Thymus (tissue), 11 donors: ENCODE measurements at regions not wholly inside any gene's neighbourhood (a gene's known extent, or its start where the extent isn't known, plus 50 kb on each side); places are given as distances from the start of the nearest gene placed in this dataset.

ENCODE experiments used
- DNase-seq, 9 donors: peaks; one replicate each; pipeline ENCODE4 v3.0.0-alpha.2; 2013; ENCODE audit warnings: low spot score in 9 of 9, low read depth in 6 of 9, missing footprints in 1 of 9
- H3K27ac ChIP-seq, 2 donors: one replicate each; pipeline ENCODE4 v1.5.1; 2013; ENCODE audit warnings: control low read depth in 1 of 2, low read depth in 1 of 2, low read length in 1 of 2, mild to moderate bottlenecking in 1 of 2, moderate library complexity in 1 of 2
- H3K27me3 ChIP-seq, 2 donors: one replicate each; pipeline ENCODE4 v1.5.1; 2013; ENCODE audit warnings: low read length in 1 of 2; ENCODE audit not compliant: control insufficient read depth in 2 of 2, insufficient read depth in 1 of 2
- H3K36me3 ChIP-seq, 2 donors: one replicate each; pipeline ENCODE4 v1.5.1; 2013; ENCODE audit warnings: low read length in 1 of 2, mild to moderate bottlenecking in 1 of 2, moderate library complexity in 1 of 2; ENCODE audit not compliant: control insufficient read depth in 2 of 2, insufficient read depth in 2 of 2
- H3K4me1 ChIP-seq, 2 donors: one replicate each; pipeline ENCODE4 v1.5.1; 2013; ENCODE audit warnings: low read length in 2 of 2; ENCODE audit not compliant: control insufficient read depth in 2 of 2, insufficient read depth in 2 of 2
- H3K4me3 ChIP-seq, 2 donors: one replicate each; pipeline ENCODE4 v1.5.1; 2013; ENCODE audit warnings: low read length in 2 of 2, control low read depth in 1 of 2, mild to moderate bottlenecking in 1 of 2
- H3K9me3 ChIP-seq, 2 donors: one replicate each; pipeline ENCODE4 v1.5.1; 2013; ENCODE audit warnings: low read length in 1 of 2, mild to moderate bottlenecking in 1 of 2; ENCODE audit not compliant: control insufficient read depth in 2 of 2, insufficient read depth in 1 of 2
- WGBS: extraction: QIAGEN DNeasy Blood & Tissue Kit; methylation state at CpG from one replicate; pipeline ENCODE4 v1.1.7; 2013; 5-methylcytosine and 5-hydroxymethylcytosine counted together
- donor health status: healthy.

GRCh38 chr11:95291946-95292345 is 60.9 kb upstream of the SESN3 start:
- Histone ChIP-seq H3K4me3 (no peak overlapping the region), H3K27ac (no peak overlapping the region), H3K9me3 (no peaks in the 10 kb centered on the region), H3K36me3 (no peaks in the 10 kb centered on the region), H3K27me3 (no peaks in the 10 kb centered on the region), H3K4me1 (no peaks in the 10 kb centered on the region)
- WGBS: 91% methylated on average over 4 of the region's 4 CpGs
- no peak for DNase-seq

GRCh38 chr11:95289378-95290101 is 58.5 kb upstream of the SESN3 start:
- Histone ChIP-seq H3K36me3 (no peaks in the 10 kb centered on the region), H3K4me3 (no peak overlapping the region), H3K27me3 (no peaks in the 10 kb centered on the region), H3K9me3 (no peaks in the 10 kb centered on the region), H3K4me1 (no peaks in the 10 kb centered on the region), H3K27ac (no peak overlapping the region)
- WGBS: 96% methylated on average over 2 of the region's 2 CpGs
- no peak for DNase-seq

- no peak for DNase-seq
- 93% methylated on average over 4 of the region's 4 CpGs for WGBS
- no peaks in the 10 kb centered on the region for H3K36me3 ChIP-seq
- no peaks in the 10 kb centered on the region for H3K9me3 ChIP-seq
- H3K4me1 ChIP-seq: no peaks in the 10 kb centered on the region
- no peaks in the 10 kb centered on the region for H3K27me3 ChIP-seq
- no peak overlapping the region for H3K27ac ChIP-seq
- H3K4me3 ChIP-seq: no peak overlapping the region
Measured at GRCh38 chr11:95284057-95285052, 53.4 kb upstream of the SESN3 start.

- H3K27ac ChIP-seq: no peak overlapping the region
- 98% methylated on average over 3 of the region's 3 CpGs for WGBS
- no peak for DNase-seq
Measured at GRCh38 chr11:95283650-95284049, 52.6 kb upstream of the SESN3 start.

GRCh38 chr11:95283146-95283545 is 52.1 kb upstream of the SESN3 start:
- Histone ChIP-seq H3K4me3 (no peak overlapping the region), H3K4me1 (no peaks in the 10 kb centered on the region), H3K27ac (no peak overlapping the region), H3K36me3 (no peaks in the 10 kb centered on the region), H3K27me3 (no peaks in the 10 kb centered on the region), H3K9me3 (no peaks in the 10 kb centered on the region)
- WGBS: 96% methylated on average over 3 of the region's 3 CpGs
- no peak for DNase-seq

More at GRCh38 chr11:95283650-95284049, 52.6 kb upstream of the SESN3 start:
- Histone ChIP-seq H3K4me1 (no peaks in the 10 kb centered on the region), H3K9me3 (no peaks in the 10 kb centered on the region), H3K4me3 (no peak overlapping the region), H3K36me3 (no peaks in the 10 kb centered on the region), H3K27me3 (no peaks in the 10 kb centered on the region)

GRCh38 chr11:95282291-95282751 is 51.3 kb upstream of the SESN3 start:
- Histone ChIP-seq H3K36me3 (no peaks in the 10 kb centered on the region), H3K4me3 (no peak overlapping the region), H3K4me1 (no peaks in the 10 kb centered on the region), H3K9me3 (no peaks in the 10 kb centered on the region), H3K27me3 (no peaks in the 10 kb centered on the region), H3K27ac (no peak overlapping the region)
- DNase-seq: no peak
- WGBS: 97% methylated on average over 6 of the region's 6 CpGs
